ENCODE measurements at regions not wholly inside any gene's neighbourhood (a gene's known extent, or its start where the extent isn't known, plus 50 kb on each side); places are given as distances from the start of the nearest gene placed in this dataset.

- TF ChIP-seq CTCF (IDR thresholded peaks at IDR 0.05) (no peak), POLR2A (IDR thresholded peaks at IDR 0.05) (no peak), POLR2AphosphoS5 (IDR thresholded peaks at IDR 0.05) (no peak)
These were observed 130.7 kb upstream of the COL11A1 start for GRCh38 chr1:103239034-103239433.

All from transverse colon (tissue), 4 donors.